NCI-H524 (cell line): ENCODE measurements at regions not wholly inside any gene's neighbourhood (a gene's known extent, or its start where the extent isn't known, plus 50 kb on each side); places are given as distances from the start of the nearest gene placed in this dataset.
"Not testable (repeated sequence)": the region's sequence is repeated elsewhere in the genome, so short reads cannot be mapped to it uniquely, and the experiment has no call there.

Experiments used
- DNase-seq, 2 experiments: peaks; one replicate each; lab custom pipeline; 2025; lab: John Stamatoyannopoulos, UW

GRCh38 chr22:35475545-35475944 lies 65.1 kb upstream of the RASD2 start:
- DNase-seq: no peak

- DNase-seq: no peak
Measured at GRCh38 chr22:35476341-35476740, 64.3 kb upstream of the RASD2 start.

GRCh38 chr22:35477911-35478582 lies 62.6 kb upstream of the RASD2 start:
- peak; percentile 37 to 60 for DNase-seq

GRCh38 chr22:35478633-35479107 lies 62.0 kb upstream of the RASD2 start:
- DNase-seq: no peak

- DNase-seq: no peak
Measured at GRCh38 chr22:35479359-35479758, 61.3 kb upstream of the RASD2 start.

GRCh38 chr22:35479985-35480550 lies 60.6 kb upstream of the RASD2 start:
- no peak for DNase-seq

- peak; percentile 28 to 70 for DNase-seq
Measured at GRCh38 chr22:35480627-35481550, 59.7 kb upstream of the RASD2 start.

- DNase-seq: no peak
Measured at GRCh38 chr22:35482311-35482710, 58.3 kb upstream of the RASD2 start.

- DNase-seq: no peak
Measured at GRCh38 chr22:35482974-35483373, 57.7 kb upstream of the RASD2 start.

GRCh38 chr22:35483730-35484129 lies 56.9 kb upstream of the RASD2 start:
- DNase-seq: no peak

- DNase-seq: no peak
Measured at GRCh38 chr22:35484651-35485556, 55.7 kb upstream of the RASD2 start.

- no peak for DNase-seq
Measured at GRCh38 chr22:35486116-35486631, 54.5 kb upstream of the RASD2 start.

- DNase-seq: not testable (repeated sequence)
Measured at GRCh38 chr22:35487623-35488022, 53.0 kb upstream of the RASD2 start.

GRCh38 chr22:35488513-35488912 lies 52.1 kb upstream of the RASD2 start:
- DNase-seq: no peak

GRCh38 chr22:35489239-35489638 lies 51.4 kb upstream of the RASD2 start:
- peak; percentile 91 to 92 for DNase-seq
